NCI-H345 treated with DMSO at 0.1 percent for 48 hours (cell line): ENCODE measurements at regions not wholly inside any gene's neighbourhood (a gene's known extent, or its start where the extent isn't known, plus 50 kb on each side); places are given as distances from the start of the nearest gene placed in this dataset.
"Not testable (repeated sequence)": the region's sequence is repeated elsewhere in the genome, so short reads cannot be mapped to it uniquely, and the experiment has no call there.

Experiments
- DNase-seq: peaks from one replicate; lab custom pipeline; 2025; ENCODE audit not compliant: unreplicated experiment; lab: John Stamatoyannopoulos, UW

- DNase-seq, result not testable (repeated sequence)
Observed at GRCh38 chr20:51927970-51928369, 125.6 kb upstream of the SALL4 start.

DNA sequence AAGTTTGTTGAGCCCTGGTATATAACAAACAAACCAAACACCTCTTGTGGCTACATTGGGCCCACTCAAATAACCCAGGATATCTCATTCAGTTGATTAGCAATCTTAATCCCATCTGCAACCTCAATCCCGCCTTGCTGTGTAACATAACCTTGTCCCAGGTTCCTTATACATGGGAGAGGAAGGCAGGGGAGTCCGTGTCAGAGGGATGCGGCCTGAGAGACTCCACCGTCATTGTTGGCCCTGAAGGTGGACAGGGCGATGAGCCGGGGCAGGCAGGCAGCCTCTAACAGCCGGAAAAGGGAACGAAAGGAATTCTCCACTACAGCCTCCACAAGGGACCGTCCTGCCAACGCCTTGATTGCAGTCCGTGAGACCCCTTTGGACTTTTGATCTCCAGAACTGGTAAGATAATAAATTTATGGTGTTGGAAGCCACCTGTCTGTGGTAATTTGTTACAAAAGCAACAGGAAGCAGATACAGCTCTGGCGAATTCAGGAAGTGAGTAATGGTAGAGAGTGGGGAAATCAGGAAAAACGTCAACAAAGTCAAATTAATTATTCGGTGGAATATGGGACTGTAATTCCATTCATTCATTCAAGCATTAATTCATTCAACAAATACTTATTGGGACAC, 124.5 kb upstream of the SALL4 start:
- DNase-seq, result no peak

DNA sequence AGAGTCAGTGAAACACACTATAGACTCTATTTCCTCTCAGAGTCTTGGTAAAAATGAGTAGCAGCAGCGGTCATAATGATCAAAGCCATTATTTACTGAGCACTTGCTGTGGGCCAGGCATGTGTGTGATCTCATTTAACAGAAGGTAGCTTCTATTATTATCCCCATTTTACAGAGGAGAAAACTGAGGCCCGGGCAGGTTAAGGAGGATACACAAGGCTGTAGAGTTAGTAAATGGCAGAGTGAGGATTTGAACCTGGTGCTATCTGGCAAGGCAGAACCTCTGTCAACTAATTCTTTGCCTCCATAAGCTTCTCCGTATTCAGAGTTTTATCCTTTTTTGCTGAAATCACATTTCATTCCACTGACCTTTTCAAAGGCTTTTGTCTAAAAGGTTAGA, 122.2 kb upstream of the SALL4 start:
- no peak for DNase-seq

DNA sequence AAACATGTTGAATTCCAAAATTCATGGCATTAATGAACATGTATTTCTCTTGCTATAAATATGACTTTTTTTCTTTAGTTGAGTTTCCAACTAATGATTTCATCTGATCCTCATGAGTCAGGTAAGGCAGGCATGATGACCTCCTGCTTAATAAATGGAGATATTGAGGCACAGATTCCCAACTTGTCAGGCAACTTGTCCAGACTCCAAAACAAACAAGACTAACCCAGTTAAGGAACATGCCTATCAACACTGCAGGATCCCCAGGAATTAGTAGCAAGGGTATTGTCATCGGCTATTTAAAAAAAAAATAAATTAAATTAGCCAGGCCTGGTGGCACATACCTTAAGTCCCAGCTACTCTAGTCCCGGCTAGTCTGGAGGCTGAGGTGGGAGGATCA, 121.3 kb upstream of the SALL4 start:
- DNase-seq, result no peak

- not testable (repeated sequence) for DNase-seq
Observed at GRCh38 chr20:51922812-51923211, 120.5 kb upstream of the SALL4 start.

- no peak for DNase-seq
Observed at GRCh38 chr20:51918561-51918960, 116.2 kb upstream of the SALL4 start.

DNA sequence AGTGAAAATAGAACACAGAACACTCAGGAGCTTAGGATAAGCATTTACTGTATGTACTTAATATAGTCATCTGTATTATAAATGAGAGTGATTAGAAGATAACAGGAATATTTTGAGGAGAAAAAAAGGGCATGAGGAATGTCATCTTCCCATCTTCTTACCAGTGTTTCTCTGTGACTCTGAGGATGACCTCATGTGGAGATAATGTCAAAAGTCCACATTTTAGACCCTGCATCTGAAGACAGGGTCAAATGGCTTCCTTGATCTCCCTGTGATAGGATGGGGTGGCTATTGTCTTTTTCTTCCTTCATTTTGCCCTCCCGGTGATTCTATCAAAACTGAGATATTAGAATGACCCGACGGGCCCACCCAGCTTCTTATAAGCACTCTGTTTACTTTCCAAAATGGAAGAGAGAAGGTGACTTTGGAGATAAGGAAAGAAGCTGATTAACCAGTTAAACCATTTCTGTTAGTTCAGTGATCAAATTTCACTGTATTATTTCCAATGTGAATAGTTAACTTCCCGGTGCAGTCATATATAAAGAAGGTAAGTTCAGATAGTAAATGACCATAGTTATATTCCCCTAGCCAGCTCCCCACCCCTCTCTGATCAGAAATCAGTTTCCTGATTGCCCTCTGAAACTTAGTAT, 115.7 kb upstream of the SALL4 start:
- DNase-seq, result no peak

GRCh38 chr20:51916244-51916643, 113.9 kb upstream of the SALL4 start:
- DNase-seq, result no peak

GRCh38 chr20:51914758-51915157, 112.4 kb upstream of the SALL4 start:
- DNase-seq, result no peak

GRCh38 chr20:51910321-51911050, 108.2 kb upstream of the SALL4 start:
- DNase-seq, result no peak

- no peak for DNase-seq
Observed at GRCh38 chr20:51906679-51907078, 104.4 kb upstream of the SALL4 start.

DNA sequence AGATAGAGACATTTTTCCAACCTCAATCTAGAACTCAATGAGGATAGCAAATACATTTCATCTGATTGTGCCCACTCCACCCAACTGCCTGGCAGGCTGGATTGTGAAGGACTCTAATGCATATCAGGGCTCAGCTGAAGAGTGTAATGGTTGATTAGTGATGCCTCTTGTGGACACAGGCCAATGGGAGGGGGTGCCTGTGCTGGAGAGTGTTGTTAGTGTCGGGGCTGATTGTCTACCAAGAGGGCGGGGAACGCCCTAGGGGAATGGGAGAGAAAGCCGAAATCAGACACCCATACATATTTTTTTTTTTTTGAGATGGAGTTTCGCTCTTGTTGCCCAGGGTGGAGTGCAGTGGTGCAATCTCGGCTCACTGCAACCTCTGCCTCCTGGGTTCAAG, 103.7 kb upstream of the SALL4 start:
- DNase-seq, result no peak

- DNase-seq, result no peak
Observed at GRCh38 chr20:51902933-51903332, 100.6 kb upstream of the SALL4 start.

GRCh38 chr20:51900443-51900842, 98.1 kb upstream of the SALL4 start:
- no peak for DNase-seq

- no peak for DNase-seq
Observed at GRCh38 chr20:51899674-51900073, 97.4 kb upstream of the SALL4 start.

- DNase-seq, result no peak
Observed at GRCh38 chr20:51898788-51899187, 96.5 kb upstream of the SALL4 start.

DNA sequence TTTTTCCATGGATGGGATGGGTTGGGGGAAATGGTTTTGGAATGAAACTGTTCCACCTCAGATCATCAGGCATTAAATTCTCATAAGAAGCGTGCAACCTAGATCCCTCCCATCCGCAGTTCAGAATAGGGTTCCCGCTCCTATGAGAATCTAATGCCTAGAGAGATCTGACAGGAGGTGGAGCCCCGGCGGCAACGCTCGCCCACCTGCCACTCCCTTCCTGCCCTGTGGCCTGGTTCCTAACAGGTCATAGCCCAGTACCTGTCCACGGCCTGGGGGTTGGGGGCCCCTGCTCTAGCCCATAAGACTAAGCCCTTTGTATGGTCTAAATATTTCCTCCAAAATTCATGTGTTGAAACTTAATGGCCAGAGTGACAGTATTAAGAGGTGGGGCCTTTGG, 92.3 kb upstream of the SALL4 start:
- DNase-seq, result no peak

DNA sequence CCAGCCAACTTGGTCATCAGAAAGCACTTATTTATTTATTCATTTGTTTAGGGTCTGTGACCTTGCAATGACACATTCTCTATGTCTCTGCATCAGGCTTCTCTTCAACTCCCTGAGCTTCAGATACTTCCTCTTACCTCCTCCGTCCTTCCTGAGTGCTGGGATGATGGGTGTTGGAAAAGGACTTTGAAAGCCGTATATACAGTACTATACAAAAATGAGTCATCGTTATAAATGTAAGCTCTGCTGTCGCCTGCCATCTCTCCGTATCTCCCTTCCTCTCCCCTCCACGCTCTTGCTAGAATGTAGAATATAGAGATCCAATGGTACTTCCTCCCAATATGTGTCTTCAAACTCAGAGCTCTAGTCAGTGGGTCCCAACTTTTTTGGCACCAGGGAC, 91.9 kb upstream of the SALL4 start:
- no peak for DNase-seq

DNA sequence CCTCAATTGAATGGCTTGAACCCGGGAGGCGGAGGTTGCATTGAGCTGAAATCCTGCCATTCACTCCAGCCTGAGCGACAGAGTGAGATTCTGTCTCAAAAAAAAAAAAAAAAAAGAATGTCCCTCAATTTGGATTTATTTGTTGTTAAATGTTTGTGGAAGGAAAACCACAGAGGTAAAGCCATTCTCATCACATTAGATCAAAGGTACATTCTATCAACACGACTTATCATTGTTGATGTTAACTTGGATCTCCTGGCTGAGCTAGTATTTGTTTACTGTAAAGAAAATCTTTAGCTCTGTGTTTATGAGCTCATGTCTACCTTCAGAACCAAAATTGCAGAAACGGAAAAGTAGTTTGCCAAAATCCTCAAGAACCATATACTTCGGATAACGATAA, 91.4 kb upstream of the SALL4 start:
- DNase-seq, result no peak

GRCh38 chr20:51890003-51890402, 87.7 kb upstream of the SALL4 start:
- no peak for DNase-seq

DNA sequence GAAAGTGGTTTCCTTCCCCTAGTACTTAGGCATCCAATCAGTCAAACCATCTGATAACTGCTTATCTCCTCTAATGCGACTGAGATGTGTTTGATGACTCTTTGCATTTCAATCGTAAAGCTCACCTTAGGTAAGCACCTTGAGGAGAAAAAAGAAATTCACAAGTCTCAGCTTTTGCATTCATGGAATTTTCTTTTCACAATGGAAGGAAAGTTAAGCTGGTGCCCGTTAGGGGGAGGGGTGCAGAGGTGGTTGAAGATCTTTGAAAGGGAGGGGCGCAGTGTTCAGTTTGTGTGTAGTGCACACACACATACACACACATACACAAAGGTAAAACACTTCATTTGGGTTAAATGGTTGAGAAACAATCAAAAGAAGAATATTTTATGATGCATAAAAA, 87.1 kb upstream of the SALL4 start:
- DNase-seq, result no peak

DNA sequence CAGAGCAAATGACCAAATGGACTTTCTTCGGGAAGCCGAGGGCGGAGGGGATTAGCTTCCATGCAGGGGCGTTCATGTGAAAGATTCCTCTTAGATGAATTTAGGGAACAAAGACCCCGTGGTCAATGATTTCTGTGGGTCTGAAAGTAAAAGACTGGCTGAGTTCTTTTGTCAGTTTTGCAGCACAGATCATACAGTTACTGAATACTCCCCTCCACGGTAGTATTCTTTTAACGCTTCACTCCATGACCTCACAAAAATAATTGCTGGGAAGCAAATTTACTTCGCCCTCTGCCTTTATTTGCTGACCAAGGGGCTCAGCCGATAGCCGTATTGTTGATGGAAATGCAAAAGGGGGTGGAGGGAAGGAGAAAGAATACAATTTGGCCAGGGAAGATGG, 86.0 kb upstream of the SALL4 start:
- no peak for DNase-seq
